Fibroblast of lung (primary cell): ENCODE measurements at regions not wholly inside any gene's neighbourhood (a gene's known extent, or its start where the extent isn't known, plus 50 kb on each side); places are given as distances from the start of the nearest gene placed in this dataset.

Source experiments
- EZH2 ChIP-seq: IDR thresholded peaks from 2 replicates; pipeline ENCODE4 v1.5.1; 2012; ENCODE audit warnings: low read length, control low read depth, mild to moderate bottlenecking; ENCODE audit errors: missing control alignments
- TF ChIP-seq, protein P1 (sequence below), 2 donors: IDR thresholded peaks in 1 of 2; conservative IDR thresholded peaks in 1 of 2; 1 replicate in 1 of 2; 2 replicates in 1 of 2; pipeline ENCODE4 v1.5.1; 2011 to 2012; ENCODE audit warnings: low read length in 2 of 2, control low read depth in 1 of 2, inconsistent platforms in 1 of 2, low read depth in 1 of 2, mild to moderate bottlenecking in 1 of 2

DNA sequence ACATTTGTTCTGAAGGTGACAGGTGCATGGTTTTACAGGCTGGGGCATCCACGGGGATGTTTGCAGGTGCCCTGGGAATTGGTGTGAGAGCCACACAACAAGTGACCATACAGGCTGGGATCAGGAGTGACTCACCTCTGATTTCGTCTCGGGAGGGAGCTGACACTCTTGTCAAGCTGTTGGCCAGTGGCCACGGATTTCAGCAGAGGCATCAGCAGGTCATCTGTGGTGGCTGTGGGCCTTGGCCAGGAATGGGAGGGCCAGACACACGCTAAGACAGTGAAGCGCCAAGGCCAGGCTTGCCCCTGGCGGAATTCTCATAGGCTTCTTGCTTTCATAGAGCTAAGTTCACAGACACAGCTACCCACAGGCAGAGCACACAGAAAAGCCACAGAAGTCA lies 108.6 kb downstream of the HSPH1 start:
- TF ChIP-seq, protein P1, sequence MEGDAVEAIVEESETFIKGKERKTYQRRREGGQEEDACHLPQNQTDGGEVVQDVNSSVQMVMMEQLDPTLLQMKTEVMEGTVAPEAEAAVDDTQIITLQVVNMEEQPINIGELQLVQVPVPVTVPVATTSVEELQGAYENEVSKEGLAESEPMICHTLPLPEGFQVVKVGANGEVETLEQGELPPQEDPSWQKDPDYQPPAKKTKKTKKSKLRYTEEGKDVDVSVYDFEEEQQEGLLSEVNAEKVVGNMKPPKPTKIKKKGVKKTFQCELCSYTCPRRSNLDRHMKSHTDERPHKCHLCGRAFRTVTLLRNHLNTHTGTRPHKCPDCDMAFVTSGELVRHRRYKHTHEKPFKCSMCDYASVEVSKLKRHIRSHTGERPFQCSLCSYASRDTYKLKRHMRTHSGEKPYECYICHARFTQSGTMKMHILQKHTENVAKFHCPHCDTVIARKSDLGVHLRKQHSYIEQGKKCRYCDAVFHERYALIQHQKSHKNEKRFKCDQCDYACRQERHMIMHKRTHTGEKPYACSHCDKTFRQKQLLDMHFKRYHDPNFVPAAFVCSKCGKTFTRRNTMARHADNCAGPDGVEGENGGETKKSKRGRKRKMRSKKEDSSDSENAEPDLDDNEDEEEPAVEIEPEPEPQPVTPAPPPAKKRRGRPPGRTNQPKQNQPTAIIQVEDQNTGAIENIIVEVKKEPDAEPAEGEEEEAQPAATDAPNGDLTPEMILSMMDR (conservative IDR thresholded peaks at IDR 0.05 in 1 of 2, IDR thresholded peaks at IDR 0.05 in 1 of 2; ENCODE audit: low read depth in 1 of 2, low read length in 2 of 2): no peak
- no peak for TF ChIP-seq EZH2
